GM19324 (cell line): ENCODE measurements at regions not wholly inside any gene's neighbourhood (a gene's known extent, or its start where the extent isn't known, plus 50 kb on each side); places are given as distances from the start of the nearest gene placed in this dataset.

Source experiments
- ATAC-seq: cut with Tn5 transposase; IDR thresholded peaks from one replicate; pipeline ENCODE4 v1.9.1; 2021; ENCODE audit warnings: mild to moderate bottlenecking, moderate library complexity; ENCODE audit not compliant: unreplicated experiment, low FRiP score

DNA sequence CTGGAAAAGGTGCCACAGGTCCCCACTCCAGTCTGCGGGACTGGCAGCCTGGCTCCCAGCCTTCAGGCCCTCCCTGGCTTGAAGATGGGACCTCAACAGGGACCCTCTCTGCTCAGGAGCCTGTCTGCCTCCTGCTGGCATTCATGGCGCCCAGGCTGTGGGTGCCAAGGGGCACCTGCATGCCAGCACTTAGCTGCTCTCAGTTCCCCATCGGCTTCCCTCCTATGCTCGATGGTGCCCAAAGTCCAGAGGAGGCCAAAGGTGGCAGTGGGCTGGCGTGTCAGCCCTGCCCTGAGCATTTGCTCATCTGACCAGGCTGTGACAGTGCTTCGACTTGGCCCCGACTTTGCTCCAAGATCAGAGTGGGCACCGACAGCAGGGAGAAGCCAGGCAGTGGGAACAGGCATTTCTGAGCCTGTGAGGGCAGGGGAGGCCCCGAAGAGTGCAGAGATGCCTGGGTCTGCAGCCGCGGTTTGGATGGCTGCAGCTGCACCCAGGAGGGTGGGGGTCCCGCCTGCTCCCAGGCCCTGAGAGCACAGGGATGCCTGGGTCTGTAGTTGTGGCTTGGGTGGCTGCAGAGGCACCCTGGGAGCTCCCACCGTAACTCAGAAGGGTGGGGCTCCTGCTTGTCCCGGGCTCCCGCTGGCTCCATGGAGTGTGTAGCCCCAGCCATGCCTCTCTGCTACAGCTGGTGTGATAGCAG, 463.6 kb downstream of the TBC1D22A start:
- ATAC-seq = no peak

DNA sequence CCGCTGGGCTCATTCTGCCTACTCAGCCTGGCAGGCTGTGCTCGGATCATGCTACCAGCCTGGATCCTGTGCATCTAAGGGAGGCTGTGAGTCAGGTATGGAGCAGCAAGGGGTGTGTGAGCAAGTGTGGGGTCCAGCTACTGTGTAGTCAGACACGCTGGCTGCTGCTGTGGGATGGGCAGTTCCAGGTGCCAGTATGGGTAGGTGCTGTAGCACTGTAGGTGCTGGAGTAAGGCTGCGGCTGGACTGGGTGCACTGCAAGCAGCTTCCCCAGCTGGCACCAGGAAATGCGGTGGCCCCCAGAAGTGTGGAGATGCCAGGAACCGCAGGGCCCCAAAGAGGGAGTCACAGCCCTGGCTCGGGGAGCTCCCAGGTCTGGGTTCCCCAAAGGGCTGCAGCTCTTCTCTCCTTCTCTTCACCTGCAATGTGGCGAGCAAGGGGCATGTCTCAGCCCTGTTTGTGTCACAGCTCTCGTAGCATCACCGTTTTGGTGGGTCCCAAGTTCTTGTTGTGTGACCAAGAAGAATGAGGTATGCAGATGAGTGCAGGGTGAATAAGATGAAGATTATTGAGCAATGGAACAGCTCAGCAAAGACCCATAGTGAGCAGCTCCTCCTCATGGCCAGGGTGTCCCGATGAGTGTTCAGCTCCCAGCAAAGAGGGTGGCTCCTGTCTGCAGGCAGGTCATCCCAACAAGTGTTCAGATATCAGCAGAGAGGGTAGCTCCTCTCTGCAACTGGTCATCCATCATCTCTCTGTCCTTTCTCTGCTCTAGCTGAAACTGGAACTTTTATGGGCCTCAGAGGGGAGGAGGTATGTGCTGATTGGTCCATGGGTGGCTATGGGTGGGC, 462.9 kb downstream of the TBC1D22A start:
- ATAC-seq = no peak
